NCI-H146 treated with DMSO at 0.1 percent for 48 hours (cell line): ENCODE measurements at regions not wholly inside any gene's neighbourhood (a gene's known extent, or its start where the extent isn't known, plus 50 kb on each side); places are given as distances from the start of the nearest gene placed in this dataset.
A peak's percentile ranks its signal among the peaks of the same experiment; 100 is the strongest.

ENCODE experiments used
- DNase-seq: peaks from one replicate; lab custom pipeline; 2025; ENCODE audit not compliant: unreplicated experiment; lab: John Stamatoyannopoulos, UW

- no peak for DNase-seq
Measured at GRCh38 chr16:16774389-16774788, 395.4 kb downstream of the NPIPA7 start.

DNA sequence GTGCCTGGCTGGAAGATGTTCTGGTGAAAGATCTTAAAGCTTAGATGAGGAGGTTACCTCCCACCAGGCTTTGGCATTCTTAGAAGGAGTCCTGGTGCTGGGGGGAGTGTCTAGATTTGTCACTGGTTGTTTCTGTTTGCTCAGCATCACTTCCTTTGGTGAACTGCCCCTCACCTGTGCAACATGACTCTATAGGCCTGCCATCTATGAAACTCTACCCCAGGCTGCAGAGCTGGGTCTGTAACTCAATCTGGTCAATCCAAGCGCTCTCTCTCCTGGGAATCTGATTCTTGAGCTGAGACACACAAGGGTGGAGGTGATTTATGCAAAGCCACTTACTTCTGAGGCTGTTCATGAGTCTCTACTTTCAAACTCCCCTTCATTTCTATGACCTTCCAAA is 399.4 kb downstream of the NPIPA7 start:
- DNase-seq, result no peak

GRCh38 chr16:16780588-16780987 is 401.6 kb downstream of the NPIPA7 start:
- no peak for DNase-seq

DNA sequence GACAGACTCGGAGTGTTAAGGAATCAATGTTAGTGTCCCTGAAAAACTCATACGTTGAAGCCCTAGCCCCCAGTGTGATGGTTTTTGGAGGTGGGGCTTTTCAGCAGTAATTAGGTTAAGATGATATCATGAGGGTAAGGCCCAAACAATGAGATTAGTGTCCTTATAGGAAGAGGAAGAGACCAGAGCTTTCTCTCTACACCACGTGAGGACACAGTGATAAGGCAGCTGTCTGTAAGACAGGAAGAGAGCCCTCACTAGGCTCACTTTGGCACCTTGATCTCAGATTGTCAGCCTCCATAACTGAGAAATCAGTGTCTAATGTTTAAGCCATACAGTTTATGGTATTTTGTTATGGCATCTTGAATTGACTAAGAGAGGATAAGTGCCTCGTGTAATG is 403.2 kb downstream of the NPIPA7 start:
- no peak for DNase-seq

- no peak for DNase-seq
Measured at GRCh38 chr16:16788004-16788403, 409.1 kb downstream of the NPIPA7 start.

DNA sequence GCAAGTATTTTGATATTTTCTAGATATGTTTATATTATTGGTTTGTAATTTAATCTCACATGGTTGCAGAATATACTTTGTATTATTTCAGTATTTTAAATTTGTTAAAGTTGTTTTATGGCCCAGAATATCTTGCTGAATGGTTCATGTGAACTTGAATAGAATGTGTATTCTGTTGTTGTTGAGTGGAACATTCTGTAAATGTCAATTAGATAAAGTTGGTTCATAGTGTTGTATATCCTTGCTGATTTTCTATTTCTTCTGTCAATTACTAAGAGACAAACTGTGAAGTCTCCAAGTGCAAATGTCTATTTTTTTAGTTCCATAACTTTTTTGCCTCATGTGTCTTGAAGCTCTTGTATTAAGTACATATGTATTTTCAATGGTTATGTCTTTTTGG is 411.7 kb downstream of the NPIPA7 start:
- no peak for DNase-seq

DNA sequence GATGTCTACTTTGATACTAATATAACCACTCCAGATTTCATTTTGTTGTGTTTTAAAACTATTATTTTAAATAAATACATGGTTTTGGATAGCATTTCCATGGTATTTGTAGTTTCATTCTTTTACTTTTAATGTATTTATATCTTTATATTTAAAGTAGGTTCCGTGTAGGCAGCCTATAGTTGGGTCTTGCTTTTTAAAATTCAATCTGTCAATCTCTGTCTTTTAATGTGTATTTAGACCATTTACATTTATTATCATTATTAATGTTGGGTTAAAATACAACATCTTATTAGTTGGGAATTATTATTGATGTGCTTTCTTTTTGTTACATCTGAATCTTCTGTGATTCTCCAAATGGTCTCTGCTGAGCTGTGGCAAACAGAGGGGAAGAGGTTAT is 412.1 kb downstream of the NPIPA7 start:
- DNase-seq, result no peak

GRCh38 chr16:16797239-16797638 is 418.3 kb downstream of the NPIPA7 start:
- DNase-seq, result no peak

DNA sequence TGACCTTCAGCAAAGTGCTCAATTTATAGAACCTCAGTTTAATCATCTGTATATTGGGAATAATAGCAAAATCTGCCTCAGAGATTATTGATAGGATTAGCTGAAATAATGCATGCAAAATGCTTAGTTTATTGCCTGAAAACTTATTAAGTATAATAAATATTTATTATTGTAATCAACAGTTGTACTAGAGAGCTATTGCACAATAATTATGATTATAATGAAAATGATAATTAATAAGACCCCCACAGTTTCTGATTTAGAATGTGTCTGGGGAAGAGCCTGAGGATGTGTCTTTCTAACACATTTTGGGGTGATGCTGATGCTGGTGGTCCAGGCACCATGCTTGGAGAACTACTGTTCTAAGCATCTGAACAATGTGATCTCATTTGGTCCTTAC is 419.6 kb downstream of the NPIPA7 start:
- DNase-seq, result no peak

DNA sequence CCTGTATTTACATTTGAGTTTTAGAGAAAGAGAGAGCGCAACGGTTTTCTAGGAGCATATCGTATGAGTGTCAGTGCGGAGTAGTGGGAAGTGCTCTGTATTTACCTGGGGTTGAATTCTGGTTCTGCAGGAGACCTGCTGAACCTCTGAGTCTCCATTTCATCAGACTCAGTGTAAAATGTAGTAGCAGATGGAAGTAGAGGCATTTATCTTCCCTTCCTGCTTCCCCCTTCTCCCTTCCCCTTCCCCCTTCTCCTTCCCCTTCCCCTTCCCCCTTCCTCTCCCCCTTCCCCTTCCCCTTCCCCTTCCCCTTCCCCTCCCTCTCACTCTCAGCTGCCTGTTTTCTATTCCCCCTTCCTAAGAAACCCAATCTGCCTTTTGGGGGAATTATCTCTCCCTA is 426.9 kb downstream of the NPIPA7 start:
- DNase-seq, result no peak

GRCh38 chr16:16815641-16816040 is 436.7 kb downstream of the NPIPA7 start:
- DNase-seq, result no peak

DNA sequence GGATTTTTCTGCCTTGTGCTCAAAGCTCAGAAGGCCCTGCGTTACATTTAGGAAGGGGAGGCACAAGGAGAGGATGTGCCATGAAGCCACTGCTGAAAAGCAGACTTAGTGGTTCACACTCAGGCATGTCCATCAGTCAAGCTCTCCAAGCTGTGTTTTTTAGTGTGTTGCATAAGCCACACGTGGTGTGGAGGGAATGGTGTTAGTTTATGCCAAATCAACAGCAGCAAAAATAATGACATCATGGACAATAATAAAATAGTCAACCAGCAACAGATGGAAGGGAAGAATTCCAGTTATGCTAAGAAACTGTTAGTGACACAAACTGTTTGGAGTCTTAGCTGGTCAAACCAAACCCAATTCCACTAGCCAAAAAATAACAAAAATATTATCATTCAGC is 438.3 kb downstream of the NPIPA7 start:
- DNase-seq, result no peak

GRCh38 chr16:16821261-16821660 is 442.3 kb downstream of the NPIPA7 start:
- no peak for DNase-seq

DNA sequence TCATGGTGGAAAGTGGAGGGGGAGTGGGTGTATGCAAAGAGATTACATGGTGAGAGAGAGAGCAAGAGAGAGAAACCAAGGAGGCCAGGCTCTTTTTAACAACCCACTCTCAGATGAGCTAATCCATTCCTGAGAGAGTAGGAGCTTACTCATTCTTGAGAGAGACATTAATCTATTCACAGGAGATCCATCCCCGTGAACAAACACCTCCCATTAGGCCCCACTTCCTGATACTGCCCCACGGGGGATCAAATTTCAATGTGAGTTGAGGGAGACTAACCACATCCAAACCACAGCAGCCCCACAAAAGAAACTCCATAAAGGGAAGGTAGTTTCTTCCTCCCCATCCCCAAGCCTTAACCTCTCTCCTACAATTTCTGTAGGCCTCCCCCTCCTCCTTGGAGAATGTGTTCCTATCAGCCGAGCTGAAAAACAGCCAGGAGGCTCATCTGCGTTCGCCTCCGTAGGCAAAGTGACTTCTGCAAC is 450.0 kb downstream of the NPIPA7 start:
- no peak for DNase-seq

DNA sequence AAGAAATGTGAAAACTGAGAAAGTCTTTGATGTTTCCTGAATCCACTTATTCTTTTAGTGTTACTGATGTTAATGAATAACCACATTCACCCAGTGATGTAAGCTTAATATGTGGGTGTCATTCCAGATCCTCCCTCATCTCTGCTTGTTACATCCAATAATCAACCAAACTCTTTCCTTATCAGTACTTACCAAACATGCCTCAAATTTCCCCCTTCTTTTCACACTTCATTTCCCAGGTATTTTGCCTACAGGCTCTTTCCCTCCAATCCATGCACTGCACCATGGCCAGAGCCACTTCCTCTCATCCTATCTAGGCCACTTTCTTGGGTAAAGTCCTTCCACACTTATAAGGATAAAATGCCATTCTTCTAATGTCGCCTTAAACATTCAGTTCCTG is 451.5 kb downstream of the NPIPA7 start:
- DNase-seq, result no peak

- no peak for DNase-seq
Measured at GRCh38 chr16:16830973-16831372, 452.0 kb downstream of the NPIPA7 start.

DNA sequence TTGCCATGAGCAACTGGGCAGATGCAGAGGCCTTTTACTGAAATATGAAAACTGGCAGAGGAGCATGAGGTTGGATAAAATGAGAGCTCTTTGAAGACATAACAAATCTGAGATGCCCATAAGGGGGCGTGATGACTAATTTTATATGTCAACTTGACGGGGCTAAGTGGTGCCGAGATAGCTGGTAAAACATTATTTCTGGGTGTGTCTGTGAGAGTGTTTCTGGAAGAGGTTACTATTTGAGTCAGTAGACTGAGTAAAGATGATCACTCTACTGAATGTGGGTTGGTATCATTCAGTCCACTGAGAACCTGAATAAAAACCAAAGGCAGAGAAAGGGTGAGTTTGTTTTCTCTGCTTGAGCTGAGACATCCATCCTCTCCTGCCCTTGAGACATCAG is 454.2 kb downstream of the NPIPA7 start:
- DNase-seq, result no peak

- DNase-seq, result no peak
Measured at GRCh38 chr16:16850274-16850673, 471.3 kb downstream of the NPIPA7 start.

- DNase-seq, result no peak
Measured at GRCh38 chr16:16857012-16857411, 478.1 kb downstream of the NPIPA7 start.

DNA sequence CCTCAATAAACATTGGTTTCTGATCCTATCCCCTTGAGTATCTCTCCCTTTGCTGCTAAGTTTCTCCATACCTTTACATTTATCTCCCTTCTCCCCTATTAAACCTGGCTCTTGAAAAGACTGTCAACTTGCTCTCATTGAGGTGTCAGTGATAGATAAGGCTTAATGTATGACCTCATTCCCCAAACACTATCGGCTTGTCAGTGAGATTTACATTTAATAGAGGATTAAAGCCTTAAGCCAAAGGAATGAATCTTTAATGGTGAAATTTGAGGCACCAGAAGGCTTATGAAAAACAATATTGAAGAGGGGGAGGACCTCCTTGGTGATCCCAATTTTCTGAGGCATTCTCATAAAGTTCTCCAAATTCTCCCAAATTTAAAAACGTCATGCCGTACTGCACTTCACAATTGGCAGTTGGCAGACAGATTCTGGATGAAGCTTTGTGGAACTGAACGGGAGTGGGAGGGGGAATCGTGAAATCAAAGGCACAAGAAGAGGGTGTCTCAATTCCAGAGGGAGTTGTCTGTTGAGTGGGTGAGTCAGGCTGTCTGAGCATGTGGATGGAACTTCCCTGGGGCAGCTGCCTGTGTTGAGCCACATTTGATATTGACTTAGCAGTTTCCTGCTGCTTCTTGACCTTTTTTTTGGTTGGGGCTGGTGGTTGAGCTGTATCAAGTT is 478.8 kb downstream of the NPIPA7 start:
- DNase-seq, result peak; percentile 15

DNA sequence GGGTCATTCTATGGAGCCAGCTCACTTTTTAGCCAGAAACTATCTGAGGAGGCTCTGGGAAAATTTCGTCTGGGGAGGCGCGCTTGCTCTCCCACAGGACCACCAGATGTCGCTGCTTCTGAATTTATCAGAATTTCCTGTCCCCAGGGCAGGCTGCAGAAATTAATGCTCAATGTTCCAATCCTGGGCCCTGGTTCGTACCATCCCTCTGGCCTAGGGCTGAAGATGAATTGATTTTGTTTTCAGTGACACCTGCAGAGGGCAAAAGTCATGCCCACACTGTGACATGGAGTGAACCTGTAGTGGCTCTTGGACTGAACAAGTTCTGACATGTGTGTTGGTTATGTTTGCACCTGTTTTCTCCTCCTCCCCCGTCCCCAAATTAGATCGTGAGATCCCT is 482.6 kb downstream of the NPIPA7 start:
- no peak for DNase-seq

DNA sequence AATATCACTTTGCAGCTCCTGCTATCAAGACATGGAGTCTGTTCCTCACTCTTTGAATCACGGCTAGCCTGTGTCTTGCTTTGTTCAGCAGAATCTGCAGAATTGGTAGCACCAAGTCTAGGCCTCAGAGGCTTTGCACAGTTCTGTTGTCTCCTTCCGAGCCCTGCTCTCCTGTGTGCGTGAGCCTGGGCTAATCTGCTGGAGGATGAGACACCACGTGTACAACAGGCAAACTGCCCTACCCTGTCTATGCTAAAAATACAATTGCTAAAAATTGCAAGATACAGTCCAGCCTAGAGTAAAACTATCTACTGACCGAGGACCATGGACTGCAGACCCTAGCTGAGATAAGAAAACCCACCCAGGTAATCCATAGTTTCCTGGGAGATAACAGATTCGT is 484.7 kb downstream of the NPIPA7 start:
- no peak for DNase-seq

- DNase-seq, result no peak
Measured at GRCh38 chr16:16864536-16864935, 485.6 kb downstream of the NPIPA7 start.
